ENCODE measurements at regions not wholly inside any gene's neighbourhood (a gene's known extent, or its start where the extent isn't known, plus 50 kb on each side); places are given as distances from the start of the nearest gene placed in this dataset.
"Not testable (repeated sequence)": the region's sequence is repeated elsewhere in the genome, so short reads cannot be mapped to it uniquely, and the experiment has no call there.

DNA sequence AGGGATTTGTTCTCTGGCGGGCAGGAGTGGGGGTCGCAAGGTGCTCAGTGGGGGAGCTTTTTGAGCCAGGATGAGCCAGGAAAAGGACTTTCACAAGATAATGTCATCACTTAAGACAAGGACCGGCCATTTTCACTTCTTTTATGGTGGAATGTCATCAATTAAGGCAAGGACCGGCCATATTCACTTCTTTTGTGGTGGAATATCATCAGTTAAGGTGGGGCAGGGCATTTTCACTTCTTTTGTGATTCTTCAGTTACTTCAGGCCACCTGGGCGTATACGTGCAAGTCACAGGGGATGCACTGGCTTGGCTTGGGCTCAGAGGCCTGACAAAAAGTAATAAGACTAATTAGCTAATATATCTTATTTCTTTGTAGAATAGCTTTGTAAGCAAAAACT lies 252.1 kb upstream of the TYRP1 start:
- TF ChIP-seq, protein P1, sequence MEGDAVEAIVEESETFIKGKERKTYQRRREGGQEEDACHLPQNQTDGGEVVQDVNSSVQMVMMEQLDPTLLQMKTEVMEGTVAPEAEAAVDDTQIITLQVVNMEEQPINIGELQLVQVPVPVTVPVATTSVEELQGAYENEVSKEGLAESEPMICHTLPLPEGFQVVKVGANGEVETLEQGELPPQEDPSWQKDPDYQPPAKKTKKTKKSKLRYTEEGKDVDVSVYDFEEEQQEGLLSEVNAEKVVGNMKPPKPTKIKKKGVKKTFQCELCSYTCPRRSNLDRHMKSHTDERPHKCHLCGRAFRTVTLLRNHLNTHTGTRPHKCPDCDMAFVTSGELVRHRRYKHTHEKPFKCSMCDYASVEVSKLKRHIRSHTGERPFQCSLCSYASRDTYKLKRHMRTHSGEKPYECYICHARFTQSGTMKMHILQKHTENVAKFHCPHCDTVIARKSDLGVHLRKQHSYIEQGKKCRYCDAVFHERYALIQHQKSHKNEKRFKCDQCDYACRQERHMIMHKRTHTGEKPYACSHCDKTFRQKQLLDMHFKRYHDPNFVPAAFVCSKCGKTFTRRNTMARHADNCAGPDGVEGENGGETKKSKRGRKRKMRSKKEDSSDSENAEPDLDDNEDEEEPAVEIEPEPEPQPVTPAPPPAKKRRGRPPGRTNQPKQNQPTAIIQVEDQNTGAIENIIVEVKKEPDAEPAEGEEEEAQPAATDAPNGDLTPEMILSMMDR (IDR thresholded peaks at IDR 0.05), result not testable (repeated sequence)
- TF ChIP-seq POLR2AphosphoS5 (IDR thresholded peaks at IDR 0.05; ENCODE audit: low read depth, low read length), result not testable (repeated sequence)

Data from Panc1 (cell line).